ENCODE measurements at regions not wholly inside any gene's neighbourhood (a gene's known extent, or its start where the extent isn't known, plus 50 kb on each side); places are given as distances from the start of the nearest gene placed in this dataset.

DNA sequence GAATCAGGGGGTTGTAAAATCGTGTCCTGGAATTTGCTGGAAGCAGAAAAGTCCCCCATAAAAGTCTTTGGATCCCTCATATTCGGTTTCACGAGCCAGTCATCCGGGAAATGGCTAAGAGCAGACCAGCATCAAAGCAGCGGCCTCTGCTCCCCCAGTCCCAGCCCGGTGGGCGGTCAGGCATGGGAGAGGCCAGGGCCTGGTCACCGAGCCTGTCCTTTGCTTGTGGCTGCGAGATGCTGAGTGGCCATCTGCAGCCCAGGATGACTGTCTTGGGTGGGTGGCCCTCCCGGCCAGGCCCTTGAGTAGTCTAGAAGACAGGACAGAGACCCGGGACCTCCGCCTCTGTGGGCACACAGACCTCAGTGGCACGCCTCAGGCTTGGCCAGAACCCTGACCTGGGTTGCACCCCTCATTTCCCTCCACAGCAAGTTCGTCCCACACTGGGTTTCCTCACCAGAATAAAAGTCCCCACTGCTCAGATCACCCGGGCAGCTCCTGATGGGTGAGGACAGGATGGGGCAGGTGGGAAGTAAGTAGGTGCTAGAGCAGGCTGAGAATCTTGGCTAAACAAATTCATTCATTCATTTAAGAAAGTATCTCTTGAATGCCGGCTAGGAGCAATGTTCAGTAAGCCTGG lies 172.1 kb downstream of the BMP7 start:
- Histone ChIP-seq H3K4me3 (no peak overlapping the region), H3K36me3 (no peaks in the 10 kb centered on the region), H3K4me1 (no peaks in the 10 kb centered on the region), H3K27me3 (no peaks in the 10 kb centered on the region), H3K9me3 (no peaks in the 10 kb centered on the region), H3K27ac (no peak overlapping the region)
- no peak for TF ChIP-seq POLR2AphosphoS5 (IDR thresholded peaks at IDR 0.05)
- TF ChIP-seq, protein P1, sequence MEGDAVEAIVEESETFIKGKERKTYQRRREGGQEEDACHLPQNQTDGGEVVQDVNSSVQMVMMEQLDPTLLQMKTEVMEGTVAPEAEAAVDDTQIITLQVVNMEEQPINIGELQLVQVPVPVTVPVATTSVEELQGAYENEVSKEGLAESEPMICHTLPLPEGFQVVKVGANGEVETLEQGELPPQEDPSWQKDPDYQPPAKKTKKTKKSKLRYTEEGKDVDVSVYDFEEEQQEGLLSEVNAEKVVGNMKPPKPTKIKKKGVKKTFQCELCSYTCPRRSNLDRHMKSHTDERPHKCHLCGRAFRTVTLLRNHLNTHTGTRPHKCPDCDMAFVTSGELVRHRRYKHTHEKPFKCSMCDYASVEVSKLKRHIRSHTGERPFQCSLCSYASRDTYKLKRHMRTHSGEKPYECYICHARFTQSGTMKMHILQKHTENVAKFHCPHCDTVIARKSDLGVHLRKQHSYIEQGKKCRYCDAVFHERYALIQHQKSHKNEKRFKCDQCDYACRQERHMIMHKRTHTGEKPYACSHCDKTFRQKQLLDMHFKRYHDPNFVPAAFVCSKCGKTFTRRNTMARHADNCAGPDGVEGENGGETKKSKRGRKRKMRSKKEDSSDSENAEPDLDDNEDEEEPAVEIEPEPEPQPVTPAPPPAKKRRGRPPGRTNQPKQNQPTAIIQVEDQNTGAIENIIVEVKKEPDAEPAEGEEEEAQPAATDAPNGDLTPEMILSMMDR (IDR thresholded peaks at IDR 0.05) = no peak
- TF ChIP-seq POLR2A (IDR thresholded peaks at IDR 0.05) = no peak
- DNase-seq (ENCODE audit: low spot score in 2 of 2) = no peak
- intact Hi-C loops (cut with DNase I; ENCODE audit: low total_unique reads) = loop anchor here (5.0 to 10.0 kb wide), 2 partner anchors 250 to 1373 kb away; no protein-coding TSS in a partner anchor

DNA sequence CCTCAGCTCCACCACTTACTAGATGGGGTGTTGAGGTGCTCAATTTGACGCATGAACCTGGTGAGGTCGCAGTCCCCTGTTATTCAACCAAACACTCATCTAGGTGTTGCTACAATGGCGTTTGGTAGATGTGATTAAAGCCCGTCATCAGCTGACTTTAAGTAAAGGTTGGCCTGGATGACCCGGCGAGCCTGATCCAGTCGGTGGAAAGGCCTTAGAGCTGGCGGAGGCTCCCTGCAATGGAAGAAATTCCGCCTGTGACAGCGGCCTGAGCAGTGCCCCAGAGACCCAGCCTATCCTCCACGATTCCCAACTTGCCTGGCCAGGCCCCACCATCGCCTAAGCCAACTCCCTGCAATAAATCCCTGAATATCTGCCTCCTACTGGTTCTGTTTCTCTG lies 171.4 kb downstream of the BMP7 start:
- no peak for DNase-seq (ENCODE audit: low spot score in 2 of 2)

DNA sequence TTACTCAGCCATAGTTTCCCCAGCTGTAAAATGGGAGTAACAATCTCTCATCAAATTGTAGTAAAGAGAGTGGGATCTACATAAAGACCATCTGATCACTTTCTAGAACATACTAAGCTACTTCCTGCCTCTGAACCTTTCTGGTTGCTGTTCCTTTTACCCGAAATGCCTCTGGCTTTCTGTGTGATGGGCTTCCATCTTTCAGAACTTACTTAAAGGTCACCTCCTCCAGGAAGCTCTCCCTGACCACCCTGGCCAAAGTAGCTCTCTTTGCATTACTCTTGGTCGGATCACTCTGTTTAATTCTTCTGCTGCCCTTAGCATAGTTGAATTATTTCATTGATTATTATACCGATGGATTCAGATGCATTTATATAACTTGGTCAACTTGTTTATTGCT lies 171.0 kb downstream of the BMP7 start:
- no peaks in the 10 kb centered on the region for H3K9me3 ChIP-seq

More for the DNA sequence above, 171.4 kb downstream of the BMP7 start:
- Histone ChIP-seq H3K9me3 (no peaks in the 10 kb centered on the region), H3K4me3 (no peak overlapping the region), H3K27me3 (no peaks in the 10 kb centered on the region), H3K27ac (no peak overlapping the region), H3K4me1 (no peaks in the 10 kb centered on the region), H3K36me3 (no peaks in the 10 kb centered on the region)
- intact Hi-C loops (cut with DNase I; ENCODE audit: low total_unique reads) = loop anchor here (5.0 to 10.0 kb wide), 2 partner anchors 250 to 1372 kb away; no protein-coding TSS in a partner anchor
- no peak for TF ChIP-seq POLR2A (IDR thresholded peaks at IDR 0.05)
- no peak for TF ChIP-seq POLR2AphosphoS5 (IDR thresholded peaks at IDR 0.05)
- TF ChIP-seq, protein P1 (IDR thresholded peaks at IDR 0.05) = no peak

DNA sequence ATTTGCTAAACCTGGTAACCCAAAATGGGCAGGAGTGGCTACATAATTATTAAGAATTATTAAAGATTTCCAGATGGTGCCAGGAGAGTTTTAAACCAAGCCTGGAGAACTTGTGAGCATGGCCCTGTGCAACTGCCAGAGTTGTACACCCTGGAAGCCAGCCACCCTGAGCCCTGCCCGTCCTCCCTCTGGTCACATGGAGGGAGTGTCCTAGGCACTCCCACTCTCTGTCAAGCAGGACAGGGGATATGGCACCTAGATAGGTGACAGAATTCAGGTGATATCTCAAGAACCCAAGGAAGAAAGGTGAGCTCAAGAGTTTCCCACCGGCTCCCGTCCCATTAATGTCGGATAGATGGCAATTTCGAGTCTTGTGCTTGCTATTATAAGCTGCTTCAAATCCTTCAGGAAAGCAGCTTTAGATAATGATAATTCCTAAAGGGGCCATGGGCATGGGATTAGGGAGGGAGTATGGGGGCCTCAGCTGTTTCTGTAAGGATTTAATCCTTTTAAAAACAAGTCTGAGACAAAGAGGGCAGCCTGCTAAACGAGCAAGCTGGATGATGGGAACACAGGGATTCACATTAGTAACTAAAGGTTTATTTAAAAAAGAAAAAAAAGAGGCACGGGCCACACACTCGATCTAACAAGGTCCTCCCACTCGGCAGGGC lies 169.1 kb downstream of the BMP7 start:
- Histone ChIP-seq H3K9me3 (no peaks in the 10 kb centered on the region), H3K27ac (no peak overlapping the region), H3K4me3 (no peak overlapping the region), H3K36me3 (no peaks in the 10 kb centered on the region), H3K4me1 (no peaks in the 10 kb centered on the region), H3K27me3 (no peaks in the 10 kb centered on the region)
- TF ChIP-seq POLR2AphosphoS5 (IDR thresholded peaks at IDR 0.05) (no peak), POLR2A (IDR thresholded peaks at IDR 0.05) (no peak)
- TF ChIP-seq, protein P1 (IDR thresholded peaks at IDR 0.05) = no peak
- no peak for DNase-seq (ENCODE audit: low spot score in 2 of 2)
- intact Hi-C loops (cut with DNase I; ENCODE audit: low total_unique reads) = loop anchor here (2.0 to 10.0 kb wide), 2 partner anchors 69 to 247 kb away; no protein-coding TSS in a partner anchor

More for the DNA sequence above, 171.0 kb downstream of the BMP7 start:
- TF ChIP-seq POLR2A (IDR thresholded peaks at IDR 0.05) (no peak), POLR2AphosphoS5 (IDR thresholded peaks at IDR 0.05) (no peak)
- TF ChIP-seq, protein P1 (IDR thresholded peaks at IDR 0.05) = no peak
- Histone ChIP-seq H3K4me1 (no peaks in the 10 kb centered on the region), H3K27ac (no peak overlapping the region), H3K4me3 (no peak overlapping the region), H3K36me3 (no peaks in the 10 kb centered on the region), H3K27me3 (no peaks in the 10 kb centered on the region)
- DNase-seq (ENCODE audit: low spot score in 2 of 2) = no peak
- intact Hi-C loops (cut with DNase I; ENCODE audit: low total_unique reads) = loop anchor here (10.0 kb wide), 1 partner anchor 249 kb away; no protein-coding TSS in a partner anchor

DNA sequence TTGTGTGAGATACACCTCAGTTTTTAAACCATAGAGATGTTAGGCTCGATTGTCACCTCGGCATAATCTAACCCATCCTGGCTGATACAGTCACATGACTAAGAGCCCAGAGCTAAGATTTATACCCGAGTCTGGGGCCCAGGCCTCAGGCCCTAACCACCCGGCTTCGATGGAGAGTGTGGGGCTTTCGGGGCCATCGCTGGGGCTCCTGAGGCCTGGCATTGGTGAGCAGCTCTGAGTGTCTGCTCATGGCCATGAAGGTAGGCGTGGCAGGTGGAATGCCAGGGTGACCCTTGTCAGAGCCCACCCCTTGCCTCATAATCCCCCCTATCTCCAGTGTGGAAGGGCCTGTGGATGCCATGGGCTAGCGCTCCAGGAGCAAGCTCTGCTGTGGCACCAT lies 164.3 kb downstream of the BMP7 start:
- Histone ChIP-seq H3K27ac (peak overlapping the region; percentile 43 to 80), H3K4me3 (no peak overlapping the region), H3K4me1 (no peaks in the 10 kb centered on the region), H3K36me3 (no peaks in the 10 kb centered on the region), H3K27me3 (no peaks in the 10 kb centered on the region), H3K9me3 (no peaks in the 10 kb centered on the region)
- intact Hi-C loops (cut with DNase I; ENCODE audit: low total_unique reads) = no loop called here
- no peak for DNase-seq (ENCODE audit: low spot score in 2 of 2)
- TF ChIP-seq, protein P1 (IDR thresholded peaks at IDR 0.05) = no peak
- TF ChIP-seq POLR2AphosphoS5 (IDR thresholded peaks at IDR 0.05) = no peak
- TF ChIP-seq POLR2A (IDR thresholded peaks at IDR 0.05) = no peak
